Kidney epithelial cell (primary cell): ENCODE measurements at regions not wholly inside any gene's neighbourhood (a gene's known extent, or its start where the extent isn't known, plus 50 kb on each side); places are given as distances from the start of the nearest gene placed in this dataset.
A peak's percentile ranks its signal among the peaks of the same experiment; 100 is the strongest.

Source experiments
- DNase-seq: peaks from one replicate; pipeline ENCODE4 v3.0.0-alpha.2; 2010; ENCODE audit warnings: low read depth
- H3K27me3 ChIP-seq: 2 replicates; pipeline ENCODE4 v1.6.0; 2011; ENCODE audit warnings: low read length; ENCODE audit not compliant: control insufficient read depth, insufficient read depth
- H3K36me3 ChIP-seq: 2 replicates; pipeline ENCODE4 v1.5.1; 2011; ENCODE audit warnings: low read length; ENCODE audit not compliant: control insufficient read depth, insufficient read depth
- H3K4me3 ChIP-seq: 2 replicates; pipeline ENCODE4 v1.5.1; 2011; ENCODE audit warnings: low read depth, mild to moderate bottlenecking, control low read depth, low read length
- TF ChIP-seq, protein P1 (sequence below): IDR thresholded peaks from 2 replicates; pipeline ENCODE4 v1.5.1; 2011; ENCODE audit warnings: mild to moderate bottlenecking, moderate library complexity, low read length, control low read depth, inconsistent platforms; ENCODE audit not compliant: insufficient read depth, poor library complexity, severe bottlenecking

DNA sequence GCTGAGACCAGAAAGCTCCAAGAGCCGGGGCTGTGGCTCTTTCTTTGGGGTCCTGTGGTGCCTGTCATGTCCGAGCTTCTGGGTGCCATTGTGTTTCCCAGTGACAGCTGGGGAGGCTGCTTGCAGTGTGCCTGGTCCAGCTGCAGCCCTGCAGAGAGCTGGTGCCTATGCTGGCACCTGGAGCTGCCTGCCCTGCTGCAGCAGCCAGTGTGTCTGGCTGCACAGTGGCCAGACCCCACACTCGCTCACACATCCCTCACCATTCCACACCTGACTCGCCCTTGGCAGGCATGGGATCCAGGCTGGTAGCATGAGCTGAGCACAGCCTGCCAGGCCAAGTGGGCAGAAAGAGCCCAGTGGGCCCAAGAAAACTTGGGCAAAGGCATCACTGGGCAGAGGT lies 635.1 kb upstream of the SEMA3D start:
- Histone ChIP-seq H3K4me3 (no peak overlapping the region), H3K27me3 (no peaks in the 10 kb centered on the region)
- DNase-seq, result no peak

GRCh38 chr7:85820702-85821443 lies 634.0 kb upstream of the SEMA3D start:
- Histone ChIP-seq H3K4me3 (no peak overlapping the region), H3K27me3 (no peaks in the 10 kb centered on the region), H3K36me3 (no peaks in the 10 kb centered on the region)
- no peak for DNase-seq
- TF ChIP-seq, protein P1, sequence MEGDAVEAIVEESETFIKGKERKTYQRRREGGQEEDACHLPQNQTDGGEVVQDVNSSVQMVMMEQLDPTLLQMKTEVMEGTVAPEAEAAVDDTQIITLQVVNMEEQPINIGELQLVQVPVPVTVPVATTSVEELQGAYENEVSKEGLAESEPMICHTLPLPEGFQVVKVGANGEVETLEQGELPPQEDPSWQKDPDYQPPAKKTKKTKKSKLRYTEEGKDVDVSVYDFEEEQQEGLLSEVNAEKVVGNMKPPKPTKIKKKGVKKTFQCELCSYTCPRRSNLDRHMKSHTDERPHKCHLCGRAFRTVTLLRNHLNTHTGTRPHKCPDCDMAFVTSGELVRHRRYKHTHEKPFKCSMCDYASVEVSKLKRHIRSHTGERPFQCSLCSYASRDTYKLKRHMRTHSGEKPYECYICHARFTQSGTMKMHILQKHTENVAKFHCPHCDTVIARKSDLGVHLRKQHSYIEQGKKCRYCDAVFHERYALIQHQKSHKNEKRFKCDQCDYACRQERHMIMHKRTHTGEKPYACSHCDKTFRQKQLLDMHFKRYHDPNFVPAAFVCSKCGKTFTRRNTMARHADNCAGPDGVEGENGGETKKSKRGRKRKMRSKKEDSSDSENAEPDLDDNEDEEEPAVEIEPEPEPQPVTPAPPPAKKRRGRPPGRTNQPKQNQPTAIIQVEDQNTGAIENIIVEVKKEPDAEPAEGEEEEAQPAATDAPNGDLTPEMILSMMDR, result no peak

More for the DNA sequence above, 635.1 kb upstream of the SEMA3D start:
- H3K36me3 ChIP-seq, result no peaks in the 10 kb centered on the region
- TF ChIP-seq, protein P1, result no peak

- DNase-seq, result no peak
- H3K36me3 ChIP-seq, result no peaks in the 10 kb centered on the region
- TF ChIP-seq, protein P1, result no peak
- H3K27me3 ChIP-seq, result no peaks in the 10 kb centered on the region
- no peak overlapping the region for H3K4me3 ChIP-seq
These were observed 628.7 kb upstream of the SEMA3D start for GRCh38 chr7:85815526-85815925.

GRCh38 chr7:85806321-85806720 lies 619.5 kb upstream of the SEMA3D start:
- no peak overlapping the region for H3K4me3 ChIP-seq
- DNase-seq, result no peak
- TF ChIP-seq, protein P1, result peak; percentile 4
- H3K36me3 ChIP-seq, result no peaks in the 10 kb centered on the region
- H3K27me3 ChIP-seq, result no peaks in the 10 kb centered on the region

GRCh38 chr7:85805656-85806055 lies 618.8 kb upstream of the SEMA3D start:
- H3K4me3 ChIP-seq, result no peak overlapping the region
- no peak for DNase-seq
- TF ChIP-seq, protein P1, result no peak
- no peaks in the 10 kb centered on the region for H3K27me3 ChIP-seq
- H3K36me3 ChIP-seq, result no peaks in the 10 kb centered on the region

- H3K36me3 ChIP-seq, result no peaks in the 10 kb centered on the region
- no peaks in the 10 kb centered on the region for H3K27me3 ChIP-seq
- TF ChIP-seq, protein P1, result no peak
- no peak for DNase-seq
- H3K4me3 ChIP-seq, result no peak overlapping the region
These were observed 618.4 kb upstream of the SEMA3D start for GRCh38 chr7:85805249-85805648.
